Kidney capillary endothelial cell (primary cell): ENCODE measurements at regions not wholly inside any gene's neighbourhood (a gene's known extent, or its start where the extent isn't known, plus 50 kb on each side); places are given as distances from the start of the nearest gene placed in this dataset.
"Not testable (repeated sequence)": the region's sequence is repeated elsewhere in the genome, so short reads cannot be mapped to it uniquely, and the experiment has no call there.

Experiments used
- DNase-seq: peaks from one replicate; pipeline ENCODE4 v3.0.0-alpha.2; 2018; ENCODE audit warnings: low spot score

- DNase-seq: not testable (repeated sequence)
Measured at GRCh38 chr10:105727586-105727985, 1086.5 kb downstream of the SORCS3 start.

- DNase-seq: no peak
Measured at GRCh38 chr10:105727131-105727530, 1086.0 kb downstream of the SORCS3 start.

- no peak for DNase-seq
Measured at GRCh38 chr10:105726149-105726548, 1085.1 kb downstream of the SORCS3 start.

- no peak for DNase-seq
Measured at GRCh38 chr10:105725007-105725406, 1083.9 kb downstream of the SORCS3 start.

- no peak for DNase-seq
Measured at GRCh38 chr10:105718207-105718995, 1077.3 kb downstream of the SORCS3 start.

DNA sequence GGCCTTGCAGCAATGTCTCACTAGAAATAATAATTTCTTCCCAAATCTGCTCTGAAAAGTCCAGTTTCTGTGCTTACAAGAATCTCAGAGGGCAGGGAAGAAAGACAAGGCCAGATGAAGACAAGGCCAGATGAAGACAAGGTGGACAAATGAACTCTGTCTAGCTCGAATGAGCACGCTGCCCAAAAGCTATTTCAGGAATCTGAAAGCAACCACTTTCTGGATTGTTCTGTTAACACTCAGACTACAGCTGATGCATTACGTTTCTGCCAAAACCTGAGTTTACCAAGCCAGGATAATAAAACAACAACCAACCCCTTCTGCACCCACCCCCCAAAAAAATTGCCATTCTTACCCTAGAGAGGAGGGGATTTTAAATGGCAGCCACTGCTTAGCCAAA, 1073.6 kb downstream of the SORCS3 start:
- no peak for DNase-seq

DNA sequence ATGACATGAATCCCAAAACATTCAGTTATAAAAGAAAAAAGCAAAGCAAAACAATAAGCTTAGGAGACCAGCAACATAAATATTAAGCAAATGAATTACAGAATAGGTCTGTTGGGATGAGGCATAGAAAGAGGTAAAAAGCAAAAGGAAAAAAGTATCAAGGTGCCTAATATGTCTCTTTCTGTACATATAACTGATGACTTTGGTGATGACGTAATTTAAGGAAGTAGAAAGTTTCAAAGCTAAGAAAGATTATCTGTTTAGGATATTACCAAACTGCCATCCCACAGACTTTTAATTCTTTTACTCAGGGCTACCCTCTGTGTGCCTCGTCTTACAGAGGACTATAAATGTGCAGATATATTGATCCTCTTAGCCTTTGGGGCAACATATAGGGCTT, 1066.5 kb downstream of the SORCS3 start:
- DNase-seq: no peak

DNA sequence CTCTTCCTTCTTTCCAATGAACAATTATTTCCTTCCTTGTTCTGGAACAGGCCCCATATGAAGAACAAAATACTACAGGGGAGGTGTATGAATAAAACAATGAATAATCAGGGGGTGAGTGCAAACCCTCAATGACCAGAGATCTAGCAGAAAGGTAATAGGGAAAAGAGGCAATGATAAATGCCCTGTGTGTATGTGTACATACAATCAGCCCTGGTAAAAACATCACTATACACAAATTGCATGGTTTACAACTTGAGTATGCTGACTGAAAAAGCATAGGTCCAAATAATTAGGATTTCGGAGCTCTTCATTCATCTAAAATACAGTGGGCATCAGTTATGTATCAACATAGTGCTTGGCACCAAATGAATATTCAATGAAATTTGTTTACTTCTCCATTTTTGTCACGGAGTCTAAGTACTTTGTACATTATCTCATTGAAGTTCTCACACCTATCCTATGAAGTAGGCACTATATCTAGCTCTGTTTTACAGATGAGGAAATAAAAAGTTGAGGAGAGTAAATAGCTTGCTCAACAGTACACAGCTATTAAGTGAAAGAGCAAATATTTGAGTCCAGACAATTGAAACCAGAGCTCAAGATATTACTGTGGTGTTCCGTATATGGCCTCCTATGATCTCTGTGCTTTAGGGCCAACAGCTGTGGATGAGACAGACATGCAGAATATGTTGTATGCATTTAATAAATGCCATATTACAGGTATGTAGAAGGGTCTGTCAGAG, 1065.4 kb downstream of the SORCS3 start:
- DNase-seq: no peak

GRCh38 chr10:105702211-105702610, 1061.1 kb downstream of the SORCS3 start:
- no peak for DNase-seq

DNA sequence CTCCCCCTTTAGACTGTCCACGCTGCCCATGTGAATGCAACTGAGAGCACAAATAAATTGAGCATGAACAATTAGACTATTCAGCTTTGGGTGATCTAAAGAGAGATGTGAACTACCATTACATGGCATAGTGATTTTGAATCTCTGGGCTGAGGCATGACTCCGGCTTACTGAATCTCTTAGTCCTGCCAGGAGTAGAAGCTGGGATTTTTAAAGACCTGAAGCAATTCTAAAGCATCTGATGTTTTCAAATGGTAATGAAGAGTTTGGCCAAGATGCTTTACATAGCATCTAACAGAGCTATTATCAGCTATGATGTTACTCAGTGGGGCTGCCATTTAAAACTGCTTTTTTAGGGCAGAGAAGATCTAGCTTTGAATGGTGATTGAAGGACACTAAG, 1059.1 kb downstream of the SORCS3 start:
- DNase-seq: no peak

DNA sequence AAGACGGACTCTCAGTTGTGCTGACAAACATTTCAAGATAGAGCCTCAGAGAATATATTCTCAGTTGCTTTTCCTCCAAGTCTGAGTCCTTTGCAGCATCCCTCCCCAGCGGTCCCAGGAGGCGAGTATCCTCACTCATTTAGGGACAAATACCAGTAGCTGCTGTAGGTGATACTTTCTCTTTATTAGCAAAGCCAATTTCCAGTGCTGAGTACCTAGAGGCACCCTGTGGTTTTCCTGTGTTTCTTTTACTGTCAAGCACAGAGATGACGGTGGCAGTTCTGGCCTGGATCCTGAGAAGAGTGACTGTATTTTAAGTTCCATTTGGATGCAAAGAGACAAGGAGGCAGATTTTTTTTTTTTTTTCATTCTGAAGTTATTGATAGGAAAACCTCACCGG, 1058.4 kb downstream of the SORCS3 start:
- no peak for DNase-seq

- DNase-seq: no peak
Measured at GRCh38 chr10:105698592-105698991, 1057.5 kb downstream of the SORCS3 start.

DNA sequence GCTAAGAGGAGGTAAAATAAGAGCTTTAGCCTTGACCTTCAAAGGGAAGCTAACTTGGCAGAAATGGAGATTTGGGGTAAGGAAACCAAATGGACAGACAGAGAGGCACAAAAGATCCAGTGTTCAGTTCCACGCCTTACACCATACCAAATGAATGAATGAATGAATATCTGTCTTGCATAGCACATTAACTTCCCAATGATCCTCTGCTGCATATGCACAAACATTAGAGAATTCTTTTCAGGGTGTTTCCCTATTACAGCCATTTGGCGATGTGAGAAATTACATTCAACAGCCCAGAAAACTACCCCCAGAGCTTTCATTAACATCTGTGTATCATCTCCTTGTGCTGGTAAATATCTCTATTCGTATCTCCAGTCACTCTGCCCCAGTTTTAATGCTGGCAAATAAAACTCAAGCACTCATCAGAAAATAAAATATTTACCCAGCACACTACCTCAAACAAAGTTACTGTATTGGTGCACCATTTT, 1056.2 kb downstream of the SORCS3 start:
- no peak for DNase-seq

DNA sequence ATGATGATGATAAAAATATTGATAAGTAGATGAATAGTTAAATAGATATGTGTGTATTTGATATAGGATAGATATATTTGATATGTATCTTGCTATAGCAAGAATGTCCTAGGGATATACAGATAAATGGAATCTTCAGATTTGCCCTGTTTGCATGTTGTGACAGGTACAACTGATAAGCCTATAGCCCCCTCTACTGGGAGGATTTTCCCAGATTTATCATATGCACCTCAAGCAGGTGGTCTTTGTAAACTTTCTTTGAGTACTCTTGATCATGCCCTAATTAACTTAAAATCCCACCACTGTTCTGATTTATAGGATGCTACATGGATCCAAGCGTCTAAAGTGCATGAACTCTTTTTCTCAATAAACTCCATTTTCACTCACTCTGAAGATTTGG, 1050.7 kb downstream of the SORCS3 start:
- no peak for DNase-seq

DNA sequence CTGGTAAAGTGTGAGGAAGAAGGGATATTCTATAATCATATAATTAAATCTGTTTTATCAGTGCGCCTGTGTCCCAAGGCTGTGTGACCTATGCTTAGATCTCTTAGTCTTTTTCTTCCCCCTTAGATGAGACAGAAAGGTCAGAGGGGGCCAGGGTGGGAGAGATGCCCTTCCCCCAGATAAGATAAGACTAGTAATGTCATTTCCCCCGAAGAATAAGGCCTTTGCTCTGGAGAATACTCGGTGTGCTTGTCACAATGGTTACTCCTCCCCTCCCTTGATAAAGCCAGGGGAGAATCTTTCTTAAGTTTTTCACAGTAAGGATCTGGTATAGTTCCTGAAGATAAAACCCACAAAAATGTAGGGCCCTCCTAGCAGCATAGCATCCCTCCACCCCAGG, 1041.8 kb downstream of the SORCS3 start:
- no peak for DNase-seq

DNA sequence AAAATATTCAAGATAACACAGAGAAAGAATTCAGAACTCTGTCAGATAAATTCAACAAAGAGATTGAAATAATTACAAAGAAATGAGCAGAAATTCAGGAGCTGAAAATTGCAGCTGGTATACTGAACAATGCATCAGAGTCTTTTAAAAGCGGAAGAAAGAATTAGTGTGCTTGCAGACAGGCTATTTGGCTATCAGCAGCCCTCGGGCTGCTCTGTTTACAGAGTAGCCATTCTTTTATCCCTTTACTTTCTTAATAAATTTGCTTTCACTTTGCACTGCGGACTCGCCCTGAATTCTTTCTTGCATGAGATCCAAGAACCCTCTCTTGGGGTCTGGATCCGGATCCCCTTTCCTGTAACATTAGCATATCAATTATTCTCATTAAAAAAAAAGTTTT, 1040.0 kb downstream of the SORCS3 start:
- DNase-seq: no peak

GRCh38 chr10:105679781-105680180, 1038.7 kb downstream of the SORCS3 start:
- DNase-seq: no peak

DNA sequence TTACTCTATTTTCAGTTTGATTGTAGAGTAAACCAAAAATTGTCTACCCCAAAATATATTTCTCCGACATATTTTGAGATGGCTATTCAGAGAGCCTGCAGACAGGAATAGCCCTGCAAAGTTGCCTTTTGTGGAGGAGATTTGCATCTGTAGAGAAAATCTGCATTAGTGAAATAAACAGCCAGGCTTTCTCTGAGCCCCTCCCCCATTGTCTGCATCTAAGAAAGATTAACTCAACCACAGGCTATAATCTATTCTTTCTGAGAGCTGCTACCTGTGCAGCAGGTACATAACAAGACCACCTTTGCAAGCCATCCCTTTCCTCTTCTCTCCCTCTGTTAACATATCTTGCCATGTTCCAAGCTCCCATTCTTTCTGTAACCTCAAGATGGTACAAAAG, 1034.2 kb downstream of the SORCS3 start:
- no peak for DNase-seq

- DNase-seq: no peak
Measured at GRCh38 chr10:105674448-105674847, 1033.4 kb downstream of the SORCS3 start.

DNA sequence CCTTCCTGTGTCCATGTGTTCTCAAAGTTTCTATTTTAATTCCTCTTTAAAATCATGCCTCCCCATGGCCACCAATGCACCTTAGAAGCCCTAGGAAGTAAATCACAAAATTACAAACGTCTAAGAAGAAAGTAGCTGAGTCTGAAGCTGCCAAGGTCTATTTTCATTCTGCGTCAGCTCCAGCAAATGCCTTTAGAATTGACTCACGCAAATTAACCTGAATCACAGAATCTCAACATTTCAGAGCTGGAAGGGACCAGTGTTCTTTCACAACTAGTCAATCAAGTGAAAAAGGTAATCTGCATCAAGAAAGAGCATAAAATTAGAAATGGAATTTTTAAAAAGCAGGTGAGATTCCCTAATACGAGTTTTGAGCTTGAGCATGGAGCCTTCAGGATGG, 1017.6 kb downstream of the SORCS3 start:
- no peak for DNase-seq

DNA sequence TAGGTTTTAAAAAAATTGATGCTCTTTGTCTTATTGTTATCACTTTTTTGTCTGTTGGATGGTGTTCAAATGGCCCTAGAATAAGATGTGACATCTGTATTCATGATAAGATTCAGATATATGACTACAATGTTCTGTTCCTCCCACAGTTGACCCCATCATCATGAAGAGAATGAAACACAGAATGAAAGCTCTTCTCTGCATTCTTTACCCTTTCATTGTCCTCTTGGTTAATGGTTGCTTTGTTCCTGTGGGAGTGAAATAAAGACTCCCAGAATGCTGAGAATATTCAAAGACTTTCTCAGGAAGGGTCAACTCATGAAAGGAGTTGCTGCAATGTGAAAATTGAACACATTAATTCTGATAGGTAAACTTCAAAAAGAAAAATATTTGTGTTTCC, 1015.8 kb downstream of the SORCS3 start:
- DNase-seq: no peak

DNA sequence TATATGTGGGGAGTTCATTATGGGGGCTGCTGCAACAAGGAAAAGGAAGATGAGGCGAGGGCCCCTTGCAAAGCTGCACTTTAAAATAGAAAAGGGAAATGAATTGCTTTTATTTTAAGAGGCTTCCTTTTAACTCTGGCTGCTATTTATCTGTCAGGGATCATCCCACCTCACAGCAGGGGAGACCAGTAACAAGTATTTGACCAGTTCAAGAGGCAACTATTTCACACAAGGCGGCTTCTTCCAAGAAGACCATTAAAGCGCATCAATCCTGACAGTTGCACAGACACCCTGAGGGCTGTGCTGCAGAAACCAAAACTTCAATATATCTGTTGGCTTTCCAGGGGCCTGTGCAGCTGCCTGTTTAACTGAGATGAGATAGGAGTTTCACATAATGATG, 1009.2 kb downstream of the SORCS3 start:
- no peak for DNase-seq

GRCh38 chr10:105647354-105647753, 1006.3 kb downstream of the SORCS3 start:
- DNase-seq: no peak
